ENCODE measurements at regions not wholly inside any gene's neighbourhood (a gene's known extent, or its start where the extent isn't known, plus 50 kb on each side); places are given as distances from the start of the nearest gene placed in this dataset.

GRCh38 chrY:7463711-7464110, 552.2 kb upstream of the AMELY start:
- peak; percentile 48 for DNase-seq

- DNase-seq, result peak; percentile 72
Measured at GRCh38 chrY:7463196-7463595, 551.6 kb upstream of the AMELY start.

- DNase-seq, result peak; percentile 87
Measured at GRCh38 chrY:7462657-7463056, 551.1 kb upstream of the AMELY start.

GRCh38 chrY:7461873-7462525, 550.4 kb upstream of the AMELY start:
- peak; percentile 97 for DNase-seq

- DNase-seq, result no peak
Measured at GRCh38 chrY:7459802-7460201, 548.2 kb upstream of the AMELY start.

- DNase-seq, result peak; percentile 82
Measured at GRCh38 chrY:7458301-7459078, 546.9 kb upstream of the AMELY start.

- peak; percentile 81 for DNase-seq
Measured at GRCh38 chrY:7457286-7458015, 545.9 kb upstream of the AMELY start.

- DNase-seq, result peak; percentile 92
Measured at GRCh38 chrY:7455626-7456025, 544.1 kb upstream of the AMELY start.

- DNase-seq, result peak; percentile 74
Measured at GRCh38 chrY:7453336-7453735, 541.8 kb upstream of the AMELY start.

- no peak for DNase-seq
Measured at GRCh38 chrY:7452246-7452645, 540.7 kb upstream of the AMELY start.

- no peak for DNase-seq
Measured at GRCh38 chrY:7449860-7450259, 538.3 kb upstream of the AMELY start.

- peak; percentile 39 for DNase-seq
Measured at GRCh38 chrY:7448687-7449086, 537.1 kb upstream of the AMELY start.

- peak; percentile 77 for DNase-seq
Measured at GRCh38 chrY:7447881-7448516, 536.4 kb upstream of the AMELY start.

GRCh38 chrY:7444141-7444540, 532.6 kb upstream of the AMELY start:
- no peak for DNase-seq

- DNase-seq, result peak; percentile 50
Measured at GRCh38 chrY:7440796-7441530, 529.4 kb upstream of the AMELY start.

- no peak for DNase-seq
Measured at GRCh38 chrY:7437086-7437485, 525.5 kb upstream of the AMELY start.

GRCh38 chrY:7433817-7434809, 522.6 kb upstream of the AMELY start:
- DNase-seq, result peak; percentile 92

GRCh38 chrY:7419165-7419564, 507.6 kb upstream of the AMELY start:
- peak; percentile 32 for DNase-seq

GRCh38 chrY:7417946-7418345, 506.4 kb upstream of the AMELY start:
- no peak for DNase-seq

- no peak for DNase-seq
Measured at GRCh38 chrY:7416406-7416805, 504.9 kb upstream of the AMELY start.

- peak; percentile 73 for DNase-seq
Measured at GRCh38 chrY:7415157-7415633, 503.6 kb upstream of the AMELY start.

Data from fibroblast of upper back skin (primary cell).